CD4-positive, alpha-beta T cell (primary cell): ENCODE measurements at regions not wholly inside any gene's neighbourhood (a gene's known extent, or its start where the extent isn't known, plus 50 kb on each side); places are given as distances from the start of the nearest gene placed in this dataset.

Experiments used
- ATAC-seq: fragments of 200-7000 bp; cut with Tn5 transposase; one replicate; pipeline ENCODE4 v1.10.0; 2022; ENCODE audit warnings: mild to moderate bottlenecking; ENCODE audit not compliant: poor library complexity
- CTCF ChIA-PET: fragments of 350-600 bp; sonication (Branson Sonifier 250); formaldehyde crosslinking; loops from one replicate; lab custom pipeline; 2021; ENCODE audit warnings: antibody characterized with exemption, inconsistent platforms; lab: Charles Lee
- POLR2A ChIA-PET: fragments of 350-600 bp; sonication (Branson Sonifier 250); formaldehyde crosslinking; loops from one replicate; lab custom pipeline; 2021; ENCODE audit warnings: antibody characterized with exemption, inconsistent platforms; lab: Charles Lee
- DNase-seq, 14 experiments: peaks; one replicate each; pipeline ENCODE4 v3.0.0-alpha.2; 2013 to 2020; ENCODE audit warnings: mixed read lengths in 2 of 14
- H3K27ac ChIP-seq, 2 donors: one replicate each; pipeline versions ENCODE4 v1.5.1 to v1.7.0; 2013; ENCODE audit warnings: low read length in 2 of 2, low read depth in 1 of 2, mild to moderate bottlenecking in 1 of 2
- H3K27me3 ChIP-seq, 2 experiments: 1 replicate in 1 of 2; 2 replicates in 1 of 2; pipeline versions ENCODE4 v1.6.1 to v1.7.0; 2013; ENCODE audit warnings: low read length in 2 of 2, control low read depth in 1 of 2, mild to moderate bottlenecking in 1 of 2, moderate library complexity in 1 of 2; ENCODE audit not compliant: insufficient read depth in 2 of 2, control insufficient read depth in 1 of 2
- H3K36me3 ChIP-seq: one replicate; pipeline ENCODE4 v1.6.1; 2013; ENCODE audit warnings: low read length, control low read depth; ENCODE audit not compliant: insufficient read depth
- H3K4me1 ChIP-seq: one replicate; pipeline ENCODE4 v1.6.1; 2013; ENCODE audit warnings: low read length, control low read depth; ENCODE audit not compliant: insufficient read depth
- H3K4me3 ChIP-seq: one replicate; pipeline ENCODE4 v1.5.1; 2013; ENCODE audit warnings: mild to moderate bottlenecking, low read length, moderate library complexity
- H3K9me3 ChIP-seq, 2 experiments: 1 replicate in 1 of 2; 2 replicates in 1 of 2; pipeline versions ENCODE4 v1.6.1 to v1.7.0; 2013; ENCODE audit warnings: low read length in 2 of 2, mild to moderate bottlenecking in 2 of 2, control low read depth in 1 of 2, moderate library complexity in 1 of 2; ENCODE audit not compliant: control insufficient read depth in 1 of 2, insufficient read depth in 1 of 2
- H3K27ac Mint-ChIP-seq: one replicate; pipeline ENCODE4 v1.8.0; 2020; ENCODE audit warnings: mixed read lengths
- H3K27me3 Mint-ChIP-seq: one replicate; pipeline ENCODE4 v1.8.0; 2021; ENCODE audit warnings: mixed read lengths
- H3K36me3 Mint-ChIP-seq: one replicate; pipeline ENCODE4 v1.8.0; 2021; ENCODE audit warnings: low read depth, mixed read lengths
- H3K4me1 Mint-ChIP-seq: one replicate; pipeline ENCODE4 v1.8.0; 2021; ENCODE audit warnings: low read depth, mixed read lengths
- H3K4me3 Mint-ChIP-seq: one replicate; pipeline ENCODE4 v1.8.0; 2020; ENCODE audit warnings: mild to moderate bottlenecking, mixed read lengths
- H3K9me3 Mint-ChIP-seq: one replicate; pipeline ENCODE4 v1.8.0; 2020; ENCODE audit warnings: mixed read lengths
- CTCF ChIP-seq: fragments of 200-600 bp; IDR thresholded peaks from one replicate; pipeline ENCODE4 v1.8.0; 2022; ENCODE audit warnings: antibody characterized with exemption, mild to moderate bottlenecking
- intact Hi-C, 2 experiments: fragments of 100-400 bp; cut with DNase I in 1 of 2; cut with micrococcal nuclease in 1 of 2; formaldehyde crosslinking; loops; one replicate each; pipeline versions ENCODE4 v1.15.1 to v1.9.0; 2023 to 2025; cut with DNase I, micrococcal nuclease

- Mint-ChIP-seq H3K27ac (no peak overlapping the region), H3K27me3 (peaks cover 16% of the 10 kb centered on the region), H3K4me1 (no peaks in the 10 kb centered on the region), H3K36me3 (no peaks in the 10 kb centered on the region), H3K4me3 (no peak overlapping the region), H3K9me3 (no peaks in the 10 kb centered on the region)
- H3K4me3 ChIP-seq = no peak overlapping the region
- H3K4me1 ChIP-seq = no peaks in the 10 kb centered on the region
- H3K36me3 ChIP-seq = no peaks in the 10 kb centered on the region
- no peak for DNase-seq
- no peaks in the 10 kb centered on the region for H3K9me3 ChIP-seq
- TF ChIP-seq CTCF = no peak
- no peak overlapping the region for H3K27ac ChIP-seq
- ChIA-PET CTCF (interaction anchor here (0.6 kb wide), 1 partner anchor 1612 kb away, joined by 7 read pairs; no protein-coding TSS in a partner anchor), POLR2A (no interaction called here)
- ATAC-seq = no peak
- peaks cover 0 to 6% of the 10 kb centered on the region in 2 experiments for H3K27me3 ChIP-seq
- intact Hi-C loops = no loop called here
Measured at GRCh38 chr12:98260276-98260675, 255.1 kb upstream of the TMPO start.

GRCh38 chr12:98262902-98263301, 252.5 kb upstream of the TMPO start:
- Histone ChIP-seq H3K9me3 (peaks cover 0 to 4% of the 10 kb centered on the region in 2 experiments), H3K4me3 (no peak overlapping the region), H3K27me3 (peaks cover 0 to 6% of the 10 kb centered on the region in 2 experiments), H3K27ac (no peak overlapping the region), H3K36me3 (no peaks in the 10 kb centered on the region), H3K4me1 (no peaks in the 10 kb centered on the region)
- Mint-ChIP-seq H3K9me3 (peaks cover 4% of the 10 kb centered on the region), H3K27me3 (peaks cover 27% of the 10 kb centered on the region), H3K36me3 (no peaks in the 10 kb centered on the region), H3K4me3 (no peak overlapping the region), H3K27ac (no peak overlapping the region), H3K4me1 (no peaks in the 10 kb centered on the region)
- TF ChIP-seq CTCF = no peak
- DNase-seq = no peak
- ATAC-seq = no peak
- POLR2A ChIA-PET = no interaction called here
- CTCF ChIA-PET = no interaction called here
- intact Hi-C loops = no loop called here

GRCh38 chr12:98274430-98275130, 240.8 kb upstream of the TMPO start:
- H3K27ac Mint-ChIP-seq = no peak overlapping the region
- no peak for TF ChIP-seq CTCF
- Histone ChIP-seq H3K27me3 (no peaks in the 10 kb centered on the region), H3K9me3 (no peaks in the 10 kb centered on the region), H3K27ac (no peak overlapping the region), H3K4me3 (no peak overlapping the region), H3K4me1 (no peaks in the 10 kb centered on the region), H3K36me3 (no peaks in the 10 kb centered on the region)
- H3K4me1 Mint-ChIP-seq = no peaks in the 10 kb centered on the region
- peaks cover 5% of the 10 kb centered on the region for H3K27me3 Mint-ChIP-seq
- no peak for ATAC-seq
- peaks cover 2% of the 10 kb centered on the region for H3K9me3 Mint-ChIP-seq
- POLR2A ChIA-PET = no interaction called here
- no peak overlapping the region for H3K4me3 Mint-ChIP-seq
- CTCF ChIA-PET = no interaction called here
- DNase-seq = no peak
- intact Hi-C loops = no loop called here
- no peaks in the 10 kb centered on the region for H3K36me3 Mint-ChIP-seq
